ENCODE measurements at regions not wholly inside any gene's neighbourhood (a gene's known extent, or its start where the extent isn't known, plus 50 kb on each side); places are given as distances from the start of the nearest gene placed in this dataset.

DNA sequence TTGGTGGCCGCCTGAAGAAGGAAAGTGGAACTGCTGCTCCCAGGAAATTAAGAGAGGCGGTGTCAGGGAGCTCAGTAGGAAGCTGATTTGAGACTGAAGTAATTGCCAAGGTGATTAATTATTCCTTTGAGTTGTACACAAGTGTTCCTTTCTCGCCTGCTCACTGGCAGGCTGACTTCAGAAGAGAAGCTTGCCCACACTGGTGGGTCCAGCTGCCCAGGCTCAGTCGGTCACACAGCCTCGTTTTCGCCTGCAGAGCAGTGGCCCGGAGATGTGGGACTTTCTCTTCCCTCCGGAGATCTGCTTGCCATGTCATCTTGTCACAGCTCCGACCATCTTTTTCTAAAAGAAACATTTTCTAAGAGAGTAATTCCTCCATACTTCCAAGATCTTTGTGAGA, 478.0 kb downstream of the MCTP2 start:
- no peaks in the 10 kb centered on the region for H3K4me1 ChIP-seq (ENCODE audit: insufficient read depth)
- H3K27me3 ChIP-seq (ENCODE audit: insufficient read depth): no peaks in the 10 kb centered on the region
- H3K9me2 ChIP-seq (ENCODE audit: insufficient read depth): no peaks in the 10 kb centered on the region
- ATAC-seq (no peak), DNase-seq (ENCODE audit: low spot score) (no peak)
- Mint-ChIP-seq H3K9me3 (no peaks in the 10 kb centered on the region; the same call in 2 of the 3 replicates), H3K27ac (no peak overlapping the region), H3K4me1 (no peaks in the 10 kb centered on the region), H3K4me3 (no peak overlapping the region), H3K27me3 (ENCODE audit: insufficient read depth, low read depth, poor library complexity) (peaks cover 4% of the 10 kb centered on the region), H3K36me3 (ENCODE audit: low read depth) (peaks cover 4% of the 10 kb centered on the region; the same call in 1 of the 3 replicates)
- no peak for TF ChIP-seq STAT1 (IDR thresholded peaks at IDR 0.05; ENCODE audit: unreplicated experiment)
- no peak for TF ChIP-seq JUNB (IDR thresholded peaks at IDR 0.05; ENCODE audit: unreplicated experiment)
- TF ChIP-seq, protein P1, sequence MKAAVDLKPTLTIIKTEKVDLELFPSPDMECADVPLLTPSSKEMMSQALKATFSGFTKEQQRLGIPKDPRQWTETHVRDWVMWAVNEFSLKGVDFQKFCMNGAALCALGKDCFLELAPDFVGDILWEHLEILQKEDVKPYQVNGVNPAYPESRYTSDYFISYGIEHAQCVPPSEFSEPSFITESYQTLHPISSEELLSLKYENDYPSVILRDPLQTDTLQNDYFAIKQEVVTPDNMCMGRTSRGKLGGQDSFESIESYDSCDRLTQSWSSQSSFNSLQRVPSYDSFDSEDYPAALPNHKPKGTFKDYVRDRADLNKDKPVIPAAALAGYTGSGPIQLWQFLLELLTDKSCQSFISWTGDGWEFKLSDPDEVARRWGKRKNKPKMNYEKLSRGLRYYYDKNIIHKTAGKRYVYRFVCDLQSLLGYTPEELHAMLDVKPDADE (IDR thresholded peaks at IDR 0.05): no peak
- no peak for TF ChIP-seq CREB1 (CRISPR knock-in tag; IDR thresholded peaks at IDR 0.05; ENCODE audit: low read depth)
- TF ChIP-seq, protein P2, sequence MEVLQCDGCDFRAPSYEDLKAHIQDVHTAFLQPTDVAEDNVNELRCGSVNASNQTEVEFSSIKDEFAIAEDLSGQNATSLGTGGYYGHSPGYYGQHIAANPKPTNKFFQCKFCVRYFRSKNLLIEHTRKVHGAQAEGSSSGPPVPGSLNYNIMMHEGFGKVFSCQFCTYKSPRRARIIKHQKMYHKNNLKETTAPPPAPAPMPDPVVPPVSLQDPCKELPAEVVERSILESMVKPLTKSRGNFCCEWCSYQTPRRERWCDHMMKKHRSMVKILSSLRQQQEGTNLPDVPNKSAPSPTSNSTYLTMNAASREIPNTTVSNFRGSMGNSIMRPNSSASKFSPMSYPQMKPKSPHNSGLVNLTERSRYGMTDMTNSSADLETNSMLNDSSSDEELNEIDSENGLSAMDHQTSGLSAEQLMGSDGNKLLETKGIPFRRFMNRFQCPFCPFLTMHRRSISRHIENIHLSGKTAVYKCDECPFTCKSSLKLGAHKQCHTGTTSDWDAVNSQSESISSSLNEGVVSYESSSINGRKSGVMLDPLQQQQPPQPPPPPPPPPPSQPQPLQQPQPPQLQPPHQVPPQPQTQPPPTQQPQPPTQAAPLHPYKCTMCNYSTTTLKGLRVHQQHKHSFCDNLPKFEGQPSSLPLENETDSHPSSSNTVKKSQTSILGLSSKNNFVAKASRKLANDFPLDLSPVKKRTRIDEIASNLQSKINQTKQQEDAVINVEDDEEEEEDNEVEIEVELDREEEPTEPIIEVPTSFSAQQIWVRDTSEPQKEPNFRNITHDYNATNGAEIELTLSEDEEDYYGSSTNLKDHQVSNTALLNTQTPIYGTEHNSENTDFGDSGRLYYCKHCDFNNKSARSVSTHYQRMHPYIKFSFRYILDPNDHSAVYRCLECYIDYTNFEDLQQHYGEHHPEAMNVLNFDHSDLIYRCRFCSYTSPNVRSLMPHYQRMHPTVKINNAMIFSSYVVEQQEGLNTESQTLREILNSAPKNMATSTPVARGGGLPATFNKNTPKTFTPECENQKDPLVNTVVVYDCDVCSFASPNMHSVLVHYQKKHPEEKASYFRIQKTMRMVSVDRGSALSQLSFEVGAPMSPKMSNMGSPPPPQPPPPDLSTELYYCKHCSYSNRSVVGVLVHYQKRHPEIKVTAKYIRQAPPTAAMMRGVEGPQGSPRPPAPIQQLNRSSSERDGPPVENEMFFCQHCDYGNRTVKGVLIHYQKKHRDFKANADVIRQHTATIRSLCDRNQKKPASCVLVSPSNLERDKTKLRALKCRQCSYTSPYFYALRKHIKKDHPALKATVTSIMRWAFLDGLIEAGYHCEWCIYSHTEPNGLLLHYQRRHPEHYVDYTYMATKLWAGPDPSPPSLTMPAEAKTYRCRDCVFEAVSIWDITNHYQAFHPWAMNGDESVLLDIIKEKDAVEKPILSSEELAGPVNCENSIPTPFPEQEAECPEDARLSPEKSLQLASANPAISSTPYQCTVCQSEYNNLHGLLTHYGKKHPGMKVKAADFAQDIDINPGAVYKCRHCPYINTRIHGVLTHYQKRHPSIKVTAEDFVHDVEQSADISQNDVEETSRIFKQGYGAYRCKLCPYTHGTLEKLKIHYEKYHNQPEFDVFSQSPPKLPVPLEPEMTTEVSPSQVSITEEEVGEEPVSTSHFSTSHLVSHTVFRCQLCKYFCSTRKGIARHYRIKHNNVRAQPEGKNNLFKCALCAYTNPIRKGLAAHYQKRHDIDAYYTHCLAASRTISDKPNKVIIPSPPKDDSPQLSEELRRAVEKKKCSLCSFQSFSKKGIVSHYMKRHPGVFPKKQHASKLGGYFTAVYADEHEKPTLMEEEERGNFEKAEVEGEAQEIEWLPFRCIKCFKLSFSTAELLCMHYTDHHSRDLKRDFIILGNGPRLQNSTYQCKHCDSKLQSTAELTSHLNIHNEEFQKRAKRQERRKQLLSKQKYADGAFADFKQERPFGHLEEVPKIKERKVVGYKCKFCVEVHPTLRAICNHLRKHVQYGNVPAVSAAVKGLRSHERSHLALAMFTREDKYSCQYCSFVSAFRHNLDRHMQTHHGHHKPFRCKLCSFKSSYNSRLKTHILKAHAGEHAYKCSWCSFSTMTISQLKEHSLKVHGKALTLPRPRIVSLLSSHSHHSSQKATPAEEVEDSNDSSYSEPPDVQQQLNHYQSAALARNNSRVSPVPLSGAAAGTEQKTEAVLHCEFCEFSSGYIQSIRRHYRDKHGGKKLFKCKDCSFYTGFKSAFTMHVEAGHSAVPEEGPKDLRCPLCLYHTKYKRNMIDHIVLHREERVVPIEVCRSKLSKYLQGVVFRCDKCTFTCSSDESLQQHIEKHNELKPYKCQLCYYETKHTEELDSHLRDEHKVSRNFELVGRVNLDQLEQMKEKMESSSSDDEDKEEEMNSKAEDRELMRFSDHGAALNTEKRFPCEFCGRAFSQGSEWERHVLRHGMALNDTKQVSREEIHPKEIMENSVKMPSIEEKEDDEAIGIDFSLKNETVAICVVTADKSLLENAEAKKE (CRISPR knock-in tag; IDR thresholded peaks at IDR 0.05): no peak
- no peaks in the 10 kb centered on the region for H3K79me2 ChIP-seq (replicated peaks; ENCODE audit: insufficient read depth)
- no peak overlapping the region for H3K4me3 ChIP-seq
- H3K36me3 ChIP-seq (ENCODE audit: insufficient read depth): no peaks in the 10 kb centered on the region
- H4K20me1 ChIP-seq (replicated peaks; ENCODE audit: insufficient read depth): no peaks in the 10 kb centered on the region
- no peak overlapping the region for H3K4me2 ChIP-seq
- H3K27ac ChIP-seq (ENCODE audit: low read depth): no peak overlapping the region
- H2AFZ ChIP-seq: 0 out of 2 replicates have a peak overlapping the region, but pooled peaks have one; percentile 59
- H3F3A ChIP-seq (replicated peaks; ENCODE audit: low read depth): no peaks in the 10 kb centered on the region
